Neutrophil (primary cell): ENCODE measurements at regions not wholly inside any gene's neighbourhood (a gene's known extent, or its start where the extent isn't known, plus 50 kb on each side); places are given as distances from the start of the nearest gene placed in this dataset.
A peak's percentile ranks its signal among the peaks of the same experiment; 100 is the strongest.

Experiments used
- H3K27ac ChIP-seq: fragments of 200-600 bp; sonication (generic); 2 replicates; pipeline ENCODE4 v1.5.1; 2016; ENCODE audit warnings: mild to moderate bottlenecking, moderate library complexity
- H3K27me3 ChIP-seq: fragments of 200-600 bp; sonication (generic); 2 replicates; pipeline ENCODE4 v1.6.0; 2016; ENCODE audit warnings: mild to moderate bottlenecking
- H3K36me3 ChIP-seq: fragments of 200-600 bp; sonication (generic); 2 replicates; pipeline ENCODE4 v1.5.1; 2017
- H3K4me1 ChIP-seq, 2 experiments: fragments of 200-600 bp in 1 of 2; sonication (generic) in 1 of 2; 1 replicate in 1 of 2; 2 replicates in 1 of 2; pipeline versions ENCODE4 v1.5.1 to v1.6.1; 2013 to 2016; ENCODE audit warnings: low read depth in 1 of 2, low read length in 1 of 2, mild to moderate bottlenecking in 1 of 2, moderate library complexity in 1 of 2; ENCODE audit not compliant: control insufficient read depth in 1 of 2, insufficient read depth in 1 of 2
- H3K4me3 ChIP-seq, 2 experiments: fragments of 200-600 bp in 1 of 2; sonication (generic) in 1 of 2; 1 replicate in 1 of 2; 2 replicates in 1 of 2; pipeline ENCODE4 v1.5.1; 2013 to 2016; ENCODE audit warnings: low read depth in 1 of 2, low read length in 1 of 2, mild to moderate bottlenecking in 1 of 2, moderate library complexity in 1 of 2
- H3K9me3 ChIP-seq: fragments of 200-600 bp; sonication (generic); 2 replicates; pipeline ENCODE4 v1.5.1; 2016
- CTCF ChIP-seq: fragments of 200-600 bp; sonication (generic); IDR thresholded peaks from 2 replicates; pipeline ENCODE4 v1.5.1; 2016; ENCODE audit warnings: antibody characterized with exemption

GRCh38 chr16:66222756-66223155 is 143.7 kb upstream of the CDH5 start:
- H3K36me3 ChIP-seq, result no peaks in the 10 kb centered on the region
- H3K27ac ChIP-seq, result peak overlapping the region; percentile 93
- TF ChIP-seq CTCF, result no peak
- peaks cover 57 to 63% of the 10 kb centered on the region in 2 experiments for H3K4me1 ChIP-seq
- no peaks in the 10 kb centered on the region for H3K9me3 ChIP-seq
- no peaks in the 10 kb centered on the region for H3K27me3 ChIP-seq
- H3K4me3 ChIP-seq, result peak overlapping the region in 1 of 2 experiments; percentile 50

- H3K27me3 ChIP-seq, result no peaks in the 10 kb centered on the region
- no peaks in the 10 kb centered on the region for H3K36me3 ChIP-seq
- no peak for TF ChIP-seq CTCF
- no peaks in the 10 kb centered on the region for H3K9me3 ChIP-seq
- H3K27ac ChIP-seq, result peak overlapping the region; percentile 49
- H3K4me3 ChIP-seq, result no peak overlapping the region
- H3K4me1 ChIP-seq, result peaks cover 37 to 43% of the 10 kb centered on the region in 2 experiments
Measured at GRCh38 chr16:66220702-66221101, 145.8 kb upstream of the CDH5 start.

GRCh38 chr16:66219491-66219890 is 147.0 kb upstream of the CDH5 start:
- Histone ChIP-seq H3K4me1 (peaks cover 24 to 31% of the 10 kb centered on the region in 2 experiments), H3K27ac (no peak overlapping the region), H3K9me3 (no peaks in the 10 kb centered on the region), H3K27me3 (no peaks in the 10 kb centered on the region), H3K36me3 (no peaks in the 10 kb centered on the region), H3K4me3 (no peak overlapping the region)
- no peak for TF ChIP-seq CTCF

GRCh38 chr16:66212428-66212827 is 154.1 kb upstream of the CDH5 start:
- no peaks in the 10 kb centered on the region for H3K9me3 ChIP-seq
- no peak overlapping the region for H3K27ac ChIP-seq
- H3K27me3 ChIP-seq, result no peaks in the 10 kb centered on the region
- no peak overlapping the region for H3K4me3 ChIP-seq
- H3K4me1 ChIP-seq, result peaks cover 17 to 21% of the 10 kb centered on the region in 2 experiments
- H3K36me3 ChIP-seq, result no peaks in the 10 kb centered on the region
- TF ChIP-seq CTCF, result no peak

GRCh38 chr16:66211651-66212050 is 154.8 kb upstream of the CDH5 start:
- Histone ChIP-seq H3K27me3 (no peaks in the 10 kb centered on the region), H3K27ac (no peak overlapping the region), H3K9me3 (no peaks in the 10 kb centered on the region), H3K4me3 (no peak overlapping the region), H3K4me1 (peaks cover 25 to 29% of the 10 kb centered on the region in 2 experiments), H3K36me3 (no peaks in the 10 kb centered on the region)
- TF ChIP-seq CTCF, result no peak

GRCh38 chr16:66207883-66208265 is 158.6 kb upstream of the CDH5 start:
- H3K27ac ChIP-seq, result peak overlapping the region; percentile 85
- no peaks in the 10 kb centered on the region for H3K9me3 ChIP-seq
- no peaks in the 10 kb centered on the region for H3K27me3 ChIP-seq
- no peak for TF ChIP-seq CTCF
- peak overlapping the region; percentile 33 to 41 for H3K4me3 ChIP-seq
- peaks cover 41 to 46% of the 10 kb centered on the region in 2 experiments for H3K4me1 ChIP-seq
- no peaks in the 10 kb centered on the region for H3K36me3 ChIP-seq
